ENCODE measurements at regions not wholly inside any gene's neighbourhood (a gene's known extent, or its start where the extent isn't known, plus 50 kb on each side); places are given as distances from the start of the nearest gene placed in this dataset.

GRCh38 chr6:92000112-92000511, 1413.2 kb upstream of the MAP3K7 start:
- TF ChIP-seq CTCF (IDR thresholded peaks at IDR 0.05) (no peak), POLR2A (IDR thresholded peaks at IDR 0.05) (no peak)
- Histone ChIP-seq H3K4me1 (no peaks in the 10 kb centered on the region), H3K9me3 (no peaks in the 10 kb centered on the region), H3K27ac (no peak overlapping the region), H3K36me3 (no peaks in the 10 kb centered on the region), H3K4me3 (replicated peaks in 1 of 3) (no peak overlapping the region), H3K27me3 (no peaks in the 10 kb centered on the region)
- whole genome bisulfite sequencing, 2 donors = 89 to 94% methylated on average over 3 of the region's 3 CpGs
- no peak for DNase-seq
- intact Hi-C loops (cut with DNase I) = no loop called here

- WGBS, 2 donors = 85 to 86% methylated on average over 1 of the region's 1 CpG
- no peaks in the 10 kb centered on the region for H3K9me3 ChIP-seq
- intact Hi-C loops (cut with DNase I) = no loop called here
- no peak overlapping the region for H3K4me3 ChIP-seq (replicated peaks in 1 of 3)
- H3K27me3 ChIP-seq = no peaks in the 10 kb centered on the region
- no peaks in the 10 kb centered on the region for H3K36me3 ChIP-seq
- no peak for TF ChIP-seq CTCF (IDR thresholded peaks at IDR 0.05)
- TF ChIP-seq POLR2A (IDR thresholded peaks at IDR 0.05) = no peak
- DNase-seq = no peak
- no peak overlapping the region for H3K27ac ChIP-seq
- H3K4me1 ChIP-seq = no peaks in the 10 kb centered on the region
These were observed 1407.9 kb upstream of the MAP3K7 start for GRCh38 chr6:91994787-91995186.

GRCh38 chr6:91982559-91982958, 1395.7 kb upstream of the MAP3K7 start:
- Histone ChIP-seq H3K9me3 (no peaks in the 10 kb centered on the region), H3K27me3 (no peaks in the 10 kb centered on the region), H3K4me1 (no peaks in the 10 kb centered on the region), H3K4me3 (replicated peaks in 1 of 3) (no peak overlapping the region), H3K27ac (no peak overlapping the region), H3K36me3 (no peaks in the 10 kb centered on the region)
- intact Hi-C loops (cut with DNase I) = no loop called here
- no peak for DNase-seq
- no peak for TF ChIP-seq CTCF (IDR thresholded peaks at IDR 0.05)
- TF ChIP-seq POLR2A (IDR thresholded peaks at IDR 0.05) = no peak

- Histone ChIP-seq H3K9me3 (no peaks in the 10 kb centered on the region), H3K27ac (no peak overlapping the region), H3K36me3 (no peaks in the 10 kb centered on the region), H3K27me3 (no peaks in the 10 kb centered on the region), H3K4me1 (no peaks in the 10 kb centered on the region), H3K4me3 (replicated peaks in 1 of 3) (no peak overlapping the region)
- 93 to 97% methylated on average over 1 of the region's 1 CpG for WGBS, 2 donors
- TF ChIP-seq POLR2A (IDR thresholded peaks at IDR 0.05) (no peak), CTCF (IDR thresholded peaks at IDR 0.05) (no peak)
- DNase-seq = no peak
- intact Hi-C loops (cut with DNase I) = no loop called here
These were observed 1389.9 kb upstream of the MAP3K7 start for GRCh38 chr6:91976797-91977196.

- Histone ChIP-seq H3K9me3 (no peaks in the 10 kb centered on the region), H3K4me1 (no peaks in the 10 kb centered on the region), H3K27me3 (no peaks in the 10 kb centered on the region), H3K27ac (no peak overlapping the region), H3K36me3 (no peaks in the 10 kb centered on the region), H3K4me3 (replicated peaks in 1 of 3) (no peak overlapping the region)
- no peak for TF ChIP-seq CTCF (IDR thresholded peaks at IDR 0.05)
- TF ChIP-seq POLR2A (IDR thresholded peaks at IDR 0.05) = no peak
- DNase-seq = no peak
- 67 to 68% methylated on average over 2 of the region's 2 CpGs for WGBS, 2 donors
- intact Hi-C loops (cut with DNase I) = no loop called here
These were observed 1383.8 kb upstream of the MAP3K7 start for GRCh38 chr6:91970700-91971099.

Data from thyroid gland (tissue), 4 donors.